HG02642 (cell line): ENCODE measurements at regions not wholly inside any gene's neighbourhood (a gene's known extent, or its start where the extent isn't known, plus 50 kb on each side); places are given as distances from the start of the nearest gene placed in this dataset.
A peak's percentile ranks its signal among the peaks of the same experiment; 100 is the strongest.
"Not testable (repeated sequence)": the region's sequence is repeated elsewhere in the genome, so short reads cannot be mapped to it uniquely, and the experiment has no call there.

Experiments
- ATAC-seq: cut with Tn5 transposase; IDR thresholded peaks from one replicate; pipeline ENCODE4 v1.9.1; 2021; ENCODE audit warnings: mild to moderate bottlenecking; ENCODE audit not compliant: unreplicated experiment, poor library complexity

DNA sequence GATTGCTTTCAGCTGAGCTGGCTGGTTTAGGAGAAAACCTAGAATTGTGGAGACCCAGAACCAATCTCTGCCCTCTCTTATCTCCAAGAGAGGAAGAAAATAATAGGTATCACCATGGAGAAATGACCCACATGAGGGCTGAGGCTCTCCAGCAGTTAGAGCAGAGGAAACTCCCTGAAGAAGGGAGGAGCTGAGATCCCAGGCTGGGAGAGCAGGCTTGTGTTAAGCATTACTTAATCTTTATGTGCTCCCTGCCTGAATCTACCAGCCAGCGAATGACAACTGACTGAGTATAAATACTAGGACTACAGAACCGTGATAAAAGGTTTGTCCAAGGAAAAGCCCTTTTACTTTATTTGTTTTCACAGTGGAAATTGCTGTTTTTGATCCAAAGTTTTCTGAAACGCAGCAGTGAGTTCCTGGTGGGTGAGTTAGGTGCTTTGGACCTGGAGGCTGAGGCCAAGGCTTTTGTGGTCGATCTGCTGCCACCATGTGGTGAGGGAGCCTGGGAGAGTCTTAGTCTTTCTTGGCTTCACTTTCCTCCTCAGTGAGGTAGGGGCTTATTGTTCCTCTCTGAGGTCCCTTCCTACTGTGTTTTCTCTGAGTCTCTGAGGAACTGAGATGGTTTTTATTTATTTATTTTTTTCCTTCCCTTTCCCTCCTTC is 219.5 kb upstream of the NOTCH2NLA start:
- not testable (repeated sequence) for ATAC-seq

DNA sequence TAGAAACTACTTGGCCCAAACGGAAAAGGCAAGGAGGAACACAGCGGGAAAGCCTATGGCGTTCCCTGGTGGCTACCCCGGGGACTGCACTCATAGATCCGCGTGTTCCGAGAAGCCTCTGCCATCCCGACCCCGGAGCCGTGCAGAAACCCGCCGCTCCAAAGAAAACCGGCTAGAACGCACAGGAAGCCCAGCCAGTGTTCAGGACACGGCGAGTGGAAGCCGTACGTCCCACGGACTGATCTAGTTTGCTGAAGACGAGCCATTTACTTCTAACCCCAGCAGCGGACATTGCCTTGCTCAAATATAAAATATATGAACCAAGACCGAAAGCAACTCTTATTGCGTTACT is 215.0 kb upstream of the NOTCH2NLA start:
- not testable (repeated sequence) for ATAC-seq

DNA sequence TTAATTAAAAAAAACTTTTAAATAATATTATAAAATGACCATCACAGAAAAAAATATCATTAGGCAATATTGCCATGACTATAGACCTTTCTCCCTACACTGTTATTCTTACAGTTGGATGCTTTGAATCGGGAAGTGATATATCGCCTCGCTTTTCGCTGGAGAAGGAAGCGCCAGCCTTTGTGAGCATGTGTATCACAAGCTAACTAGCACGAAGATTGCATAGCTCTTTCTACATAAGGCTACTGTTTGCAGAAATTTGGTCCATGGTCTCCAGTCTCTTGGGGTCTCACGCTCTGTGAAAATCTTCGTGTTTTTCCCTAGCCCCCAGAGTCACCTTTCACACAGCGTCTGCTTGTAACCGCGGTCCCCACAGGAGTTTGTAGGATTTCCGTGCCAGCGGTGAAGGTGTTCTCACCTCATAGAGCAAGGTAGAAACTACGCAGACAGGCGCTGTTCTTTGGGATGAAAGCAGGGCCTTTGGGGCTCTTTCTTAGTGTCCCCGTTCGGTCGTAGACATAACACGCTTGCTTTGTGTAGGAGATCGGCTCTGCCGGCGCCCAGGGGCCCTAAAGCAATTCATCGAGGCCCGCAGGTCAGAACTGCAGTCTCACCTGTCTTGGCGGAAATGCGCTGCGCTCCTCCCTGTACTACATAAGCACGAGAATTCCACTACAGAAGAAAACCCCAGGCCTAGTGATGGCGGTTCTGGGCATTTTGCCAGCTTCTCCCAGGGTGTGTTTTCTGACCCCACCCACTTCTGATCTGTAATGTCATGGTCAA is 214.5 kb upstream of the NOTCH2NLA start:
- not testable (repeated sequence) for ATAC-seq

DNA sequence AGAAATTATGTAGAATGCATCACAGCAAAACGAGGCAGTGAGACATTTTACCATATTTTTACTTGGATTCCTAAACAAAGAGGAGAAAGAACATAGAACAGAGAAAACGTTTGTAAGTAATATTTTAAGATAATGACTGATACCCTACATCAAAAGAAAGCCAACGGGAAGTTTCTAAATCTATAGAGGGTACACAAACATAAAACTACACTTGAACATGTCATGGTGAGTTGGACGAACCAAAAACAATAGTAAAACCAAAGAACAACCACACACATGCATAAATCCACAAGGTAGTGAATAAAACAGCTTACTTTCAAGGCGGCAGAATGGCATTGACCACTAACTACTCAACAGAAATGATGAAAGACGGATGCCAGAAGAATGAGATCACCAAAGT is 209.7 kb upstream of the NOTCH2NLA start:
- not testable (repeated sequence) for ATAC-seq

DNA sequence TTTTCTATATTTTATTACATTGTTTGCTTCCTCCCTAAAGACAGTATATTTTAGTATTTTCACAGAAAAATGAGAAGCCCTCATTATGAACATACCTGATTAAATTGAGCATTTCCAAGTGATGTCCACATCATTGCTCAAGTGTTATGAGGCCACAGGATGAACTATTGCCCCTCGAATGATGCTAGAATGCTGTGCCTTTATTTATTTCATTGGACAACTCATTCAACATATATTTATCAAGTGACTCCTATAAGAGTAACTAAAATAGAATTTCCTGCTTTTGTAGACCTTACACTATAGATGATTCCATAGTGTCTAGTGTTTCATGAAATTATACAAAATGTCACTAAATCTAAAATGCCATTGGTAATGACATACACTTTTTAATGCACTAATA is 187.8 kb upstream of the NOTCH2NLA start:
- ATAC-seq: not testable (repeated sequence)

DNA sequence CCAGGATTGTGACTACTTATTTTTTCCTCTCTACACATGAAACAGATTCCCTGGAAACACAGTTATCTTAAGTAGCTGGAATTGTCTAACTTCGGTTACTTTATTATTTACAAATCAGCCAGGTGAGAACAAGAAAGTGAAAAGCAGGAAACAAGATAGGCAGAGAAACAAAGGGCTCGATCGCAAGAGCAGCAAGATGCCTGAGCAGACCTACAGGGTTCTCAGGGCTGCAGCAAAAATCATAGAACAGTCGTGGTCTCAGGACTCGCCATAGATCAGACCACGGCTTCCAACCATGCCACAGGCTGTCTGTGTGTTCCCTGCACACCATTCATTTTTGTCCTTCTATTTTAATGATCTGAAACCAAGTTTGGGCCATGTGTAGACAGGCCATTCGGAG is 186.2 kb upstream of the NOTCH2NLA start:
- ATAC-seq: not testable (repeated sequence)

DNA sequence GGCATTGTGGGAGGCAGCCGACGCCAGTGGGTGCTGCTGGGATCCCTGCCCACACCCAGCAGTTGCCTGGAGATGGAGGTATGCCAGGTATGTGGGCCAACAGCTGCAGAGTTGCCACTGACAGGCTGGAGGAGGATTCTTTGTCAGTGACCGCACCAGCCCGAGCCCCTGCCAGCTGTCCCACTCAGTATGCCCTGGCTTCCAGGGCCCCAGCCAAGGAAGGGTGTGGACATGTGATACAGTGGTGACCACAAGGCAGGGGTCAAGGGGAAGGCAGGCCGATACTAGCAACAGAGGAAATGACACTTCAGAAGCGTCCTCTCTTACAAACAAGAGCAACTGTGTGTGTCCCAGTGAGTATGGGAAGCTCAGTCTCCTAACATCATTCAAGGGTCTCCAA is 185.1 kb upstream of the NOTCH2NLA start:
- not testable (repeated sequence) for ATAC-seq

DNA sequence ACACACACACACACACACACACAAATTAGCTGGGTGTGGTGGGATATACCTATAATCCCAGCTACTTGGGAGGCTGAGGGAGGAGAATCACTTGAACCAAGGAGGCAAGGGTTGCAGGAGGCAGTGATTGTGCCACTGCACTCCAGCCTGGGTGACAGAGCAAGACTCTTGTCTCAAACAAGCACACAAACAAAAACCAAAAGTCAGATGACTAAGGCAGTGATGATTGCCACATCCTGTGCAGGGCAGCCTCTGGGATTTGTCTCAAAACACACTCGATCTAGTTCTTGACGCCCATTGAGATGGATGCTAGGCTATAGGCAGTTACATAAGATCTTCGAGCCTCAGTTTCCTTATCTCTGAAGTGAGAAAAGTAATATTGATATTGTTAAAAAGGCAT is 183.1 kb upstream of the NOTCH2NLA start:
- ATAC-seq: not testable (repeated sequence)

DNA sequence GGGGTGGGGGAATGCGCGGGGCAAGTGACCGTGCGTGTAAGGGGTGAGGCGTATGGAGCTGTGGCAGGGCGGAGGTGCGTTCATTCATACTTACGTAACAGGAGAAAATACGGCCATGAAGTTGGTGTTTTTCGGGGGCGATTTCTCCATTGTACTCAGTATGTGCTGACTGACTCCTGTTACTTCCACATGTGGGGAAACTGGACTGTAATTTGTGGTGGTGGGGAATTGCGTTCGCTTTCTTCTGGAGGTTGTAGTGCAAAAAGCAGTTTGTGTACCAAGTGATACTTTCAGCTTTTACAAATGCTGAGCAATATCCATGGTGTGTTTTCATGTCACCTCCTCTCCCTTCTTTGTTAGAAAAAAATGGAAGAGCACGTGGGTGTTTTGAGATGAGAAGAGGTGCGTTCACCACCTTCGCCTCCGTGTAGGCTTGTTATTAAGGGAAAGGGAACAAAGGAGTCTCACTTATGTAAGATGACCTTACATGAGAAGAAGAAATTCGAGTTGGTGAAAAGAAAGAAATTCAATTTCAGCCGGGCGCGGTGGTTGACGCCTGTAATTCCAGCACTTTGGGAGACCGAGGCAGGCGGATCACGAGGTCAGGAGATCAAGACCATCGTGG is 181.1 kb upstream of the NOTCH2NLA start:
- peak; percentile 52 for ATAC-seq

DNA sequence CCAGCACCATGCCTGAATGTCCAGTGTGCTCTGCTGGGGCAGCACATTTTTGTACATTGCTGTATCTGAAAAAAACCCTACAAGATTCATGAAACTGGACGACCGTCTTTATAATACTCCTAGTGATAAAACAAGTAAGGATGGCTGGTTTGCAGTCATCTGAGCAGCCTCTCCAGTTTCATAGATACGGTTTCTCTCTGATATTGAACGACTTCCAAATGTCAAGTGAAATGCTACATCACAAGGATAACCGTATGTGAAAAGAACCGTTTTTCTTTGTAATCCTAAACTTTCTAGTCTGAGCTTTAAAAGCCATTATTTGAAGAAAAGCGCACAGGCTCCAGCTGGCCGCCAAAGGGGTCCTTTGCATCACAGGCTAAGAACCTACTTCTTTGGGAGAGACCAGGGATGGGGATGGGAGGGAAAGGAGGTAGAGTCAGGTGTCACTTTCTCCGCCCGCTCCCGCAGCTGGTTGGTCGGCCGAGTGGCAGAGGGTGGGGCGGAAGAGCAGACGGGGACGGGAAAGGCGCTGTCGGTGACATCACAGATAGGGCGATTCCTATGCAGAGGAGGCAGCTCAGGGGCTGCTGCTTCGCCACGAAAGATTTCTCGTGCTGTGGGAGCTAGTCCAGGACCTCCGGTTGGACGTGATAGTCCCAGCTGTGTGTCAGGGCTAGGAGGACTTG is 180.4 kb upstream of the NOTCH2NLA start:
- peak; percentile 47 for ATAC-seq

DNA sequence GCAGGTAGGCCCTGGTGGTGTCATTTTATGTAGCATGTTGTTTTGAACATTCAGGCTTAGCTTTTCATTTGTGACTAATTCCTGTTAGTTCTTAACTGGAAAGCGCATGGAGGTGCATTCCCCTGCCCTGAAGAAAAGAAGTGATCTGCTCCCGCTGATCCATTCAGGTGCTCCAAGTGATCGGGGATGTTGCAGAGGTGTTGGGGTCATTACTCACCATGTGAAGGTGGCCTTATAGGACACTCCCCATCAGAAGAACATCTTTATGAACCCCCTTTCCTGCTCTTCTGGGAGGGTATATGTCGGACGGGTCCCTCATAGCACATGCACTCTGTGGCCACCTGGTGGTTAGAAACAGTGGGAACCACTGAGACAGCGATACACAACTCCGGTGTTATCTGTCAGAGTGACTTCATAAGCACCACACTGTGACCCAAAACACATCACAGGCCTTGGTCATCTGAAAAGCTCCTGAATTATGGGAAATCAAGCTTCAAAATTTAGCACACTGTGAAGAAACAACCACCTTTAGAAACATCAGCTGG is 172.5 kb upstream of the NOTCH2NLA start:
- not testable (repeated sequence) for ATAC-seq

DNA sequence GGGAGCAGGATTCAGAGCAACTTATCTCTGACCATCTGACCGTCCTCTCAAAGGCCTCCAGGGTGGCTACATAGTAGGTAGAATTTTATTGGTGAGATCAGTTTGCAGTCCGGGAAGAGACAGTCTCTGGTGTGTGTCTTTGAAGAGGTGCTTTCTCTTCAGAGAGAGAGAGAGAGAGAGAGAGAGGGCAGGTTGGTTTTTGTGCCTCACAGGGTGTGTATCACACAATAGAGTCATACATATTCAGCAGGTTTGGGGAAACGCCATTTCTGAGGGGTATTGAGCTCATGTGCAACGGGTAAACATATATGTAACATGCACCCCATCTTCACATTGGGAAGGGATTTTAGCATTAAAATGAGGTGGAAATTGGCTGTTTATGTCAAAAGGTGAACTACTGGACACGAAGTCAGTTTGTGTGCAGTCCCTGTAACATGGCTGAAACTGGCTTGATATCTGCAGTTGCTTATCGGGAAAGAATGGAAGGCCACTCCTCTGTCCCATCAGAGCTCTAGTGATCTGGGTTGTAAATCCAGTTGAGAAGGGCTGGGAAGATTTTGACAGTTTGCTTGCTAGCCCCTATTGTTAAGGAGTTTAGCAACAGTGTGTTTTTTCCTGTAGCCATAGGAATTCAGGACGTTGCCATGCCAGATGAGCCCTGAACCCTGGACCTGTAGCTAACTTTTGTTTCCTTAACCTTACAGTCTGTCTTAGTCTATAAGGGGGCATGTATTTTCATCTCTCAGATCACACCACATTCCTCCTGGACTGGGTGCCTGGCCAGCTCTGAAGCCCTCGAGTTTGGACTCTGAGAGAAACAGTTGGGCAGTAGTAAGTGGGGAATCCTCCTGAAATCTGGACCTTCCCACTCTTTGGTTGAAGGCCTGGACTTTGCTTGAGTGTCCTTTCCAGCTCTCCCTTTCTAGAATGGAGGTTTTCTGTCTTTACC is 171.6 kb upstream of the NOTCH2NLA start:
- not testable (repeated sequence) for ATAC-seq

DNA sequence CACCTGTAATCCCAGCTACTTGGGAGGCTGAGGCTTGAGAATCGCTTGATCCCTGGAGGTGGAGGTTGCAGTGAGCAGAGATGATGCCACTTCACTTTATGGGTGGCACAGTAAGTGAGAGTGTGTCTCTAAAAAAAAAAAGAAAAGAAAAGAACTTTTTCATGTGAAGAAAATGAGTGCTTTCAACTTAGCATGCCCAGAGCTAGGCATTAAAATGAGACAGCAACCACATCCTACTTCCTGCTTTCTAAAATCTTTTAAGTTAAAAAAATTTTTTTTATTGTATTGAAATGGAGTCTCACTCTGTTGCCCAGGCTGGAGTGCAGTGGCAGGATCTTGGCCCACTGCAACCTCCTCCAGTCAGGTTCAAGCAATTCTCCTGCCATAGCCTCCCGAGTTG is 170.4 kb upstream of the NOTCH2NLA start:
- not testable (repeated sequence) for ATAC-seq

DNA sequence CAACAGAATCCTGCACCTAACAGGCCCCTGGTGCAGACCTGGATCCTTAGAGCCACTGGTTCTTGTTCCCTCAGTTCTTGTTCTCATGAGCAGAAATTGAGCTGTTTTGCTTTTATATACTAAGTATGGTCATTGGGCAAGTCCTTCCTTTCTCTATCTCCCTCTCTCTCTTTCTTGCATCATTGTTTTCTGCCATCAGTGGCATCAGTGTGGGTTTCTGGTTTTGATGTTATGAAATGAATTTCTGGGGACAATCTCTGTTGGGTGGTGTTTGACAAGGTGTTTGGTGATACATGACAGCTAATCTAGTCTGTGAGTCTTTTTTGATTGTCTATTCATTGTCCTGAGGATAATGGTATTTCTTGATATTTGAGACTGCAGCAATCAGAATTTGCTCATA is 168.0 kb upstream of the NOTCH2NLA start:
- not testable (repeated sequence) for ATAC-seq

DNA sequence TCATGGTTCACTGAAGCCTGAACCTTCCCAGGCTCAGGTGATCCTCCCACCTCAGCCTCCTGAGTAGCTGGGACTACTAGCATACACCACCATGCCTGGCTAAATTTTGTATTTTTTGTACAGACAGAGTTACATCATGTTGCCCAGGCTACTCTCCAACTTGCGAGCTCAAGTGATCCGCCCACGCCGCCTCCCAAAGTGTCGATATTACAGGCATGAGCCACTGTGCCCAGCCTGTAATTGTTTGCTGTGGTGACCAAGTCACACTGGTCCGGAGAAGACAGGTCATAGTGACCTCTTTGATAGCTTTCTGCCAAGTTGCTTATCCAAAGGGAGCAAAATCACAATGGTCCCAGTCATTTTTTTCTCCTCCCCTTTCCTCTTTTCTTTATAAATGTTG is 167.4 kb upstream of the NOTCH2NLA start:
- not testable (repeated sequence) for ATAC-seq

DNA sequence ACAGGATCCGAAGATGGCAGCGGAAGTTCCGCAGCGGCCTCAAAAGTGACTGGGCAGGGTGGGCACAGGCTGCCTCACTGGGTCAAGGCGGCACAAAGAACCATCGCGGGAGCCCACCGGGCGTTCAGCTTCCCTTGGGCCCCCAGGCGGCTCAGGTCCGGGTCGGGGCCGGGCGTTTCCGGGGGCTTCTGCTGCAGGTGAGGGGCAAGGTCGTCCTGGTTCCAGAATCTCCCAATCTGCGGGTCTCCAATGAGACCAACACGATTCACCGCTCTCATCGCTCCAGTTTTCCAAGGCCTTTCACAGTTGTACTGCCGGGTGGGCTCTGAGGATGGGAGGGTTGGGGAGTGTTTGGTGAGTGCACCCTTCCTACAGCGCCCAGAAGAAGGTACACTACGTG is 165.0 kb upstream of the NOTCH2NLA start:
- not testable (repeated sequence) for ATAC-seq

DNA sequence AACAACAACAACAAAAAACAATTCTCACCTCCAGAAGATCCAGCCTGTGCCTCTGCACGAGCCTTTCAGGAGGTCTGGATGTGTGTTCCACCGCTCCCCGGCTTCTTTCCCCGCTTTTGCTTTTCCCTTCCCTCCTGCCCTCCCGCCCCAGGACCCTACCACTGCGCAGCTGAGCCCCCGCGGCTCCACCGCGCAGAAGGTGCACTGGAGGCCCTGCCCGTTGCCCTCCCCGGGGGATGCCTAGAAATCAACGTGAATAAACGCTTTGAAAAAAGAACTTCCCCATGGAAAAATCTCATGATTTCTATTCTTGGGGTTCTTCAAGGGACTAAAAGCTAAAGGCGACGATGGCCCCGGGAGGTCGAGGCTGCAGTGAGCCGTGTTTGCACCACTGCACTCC is 164.3 kb upstream of the NOTCH2NLA start:
- ATAC-seq: not testable (repeated sequence)

DNA sequence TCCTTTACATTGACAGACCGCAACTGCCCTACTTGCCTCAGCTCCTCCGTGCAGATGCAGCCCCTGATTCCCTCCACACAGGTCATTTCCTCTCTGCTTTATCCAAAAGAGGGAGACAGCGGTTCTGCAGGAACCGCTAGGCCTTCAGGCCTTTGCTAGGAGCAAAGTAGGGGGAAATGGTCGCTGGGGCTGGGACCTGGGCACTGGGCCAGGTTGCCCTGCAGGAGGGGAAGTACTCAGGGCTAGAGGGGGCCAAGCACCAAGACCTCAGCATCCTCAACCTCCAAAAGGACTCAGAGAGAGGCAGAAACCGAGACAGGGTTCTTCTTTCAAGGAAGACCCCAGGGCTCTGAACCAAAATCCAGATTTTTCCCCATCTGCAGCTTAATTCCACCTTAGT is 160.4 kb upstream of the NOTCH2NLA start:
- ATAC-seq: not testable (repeated sequence)

DNA sequence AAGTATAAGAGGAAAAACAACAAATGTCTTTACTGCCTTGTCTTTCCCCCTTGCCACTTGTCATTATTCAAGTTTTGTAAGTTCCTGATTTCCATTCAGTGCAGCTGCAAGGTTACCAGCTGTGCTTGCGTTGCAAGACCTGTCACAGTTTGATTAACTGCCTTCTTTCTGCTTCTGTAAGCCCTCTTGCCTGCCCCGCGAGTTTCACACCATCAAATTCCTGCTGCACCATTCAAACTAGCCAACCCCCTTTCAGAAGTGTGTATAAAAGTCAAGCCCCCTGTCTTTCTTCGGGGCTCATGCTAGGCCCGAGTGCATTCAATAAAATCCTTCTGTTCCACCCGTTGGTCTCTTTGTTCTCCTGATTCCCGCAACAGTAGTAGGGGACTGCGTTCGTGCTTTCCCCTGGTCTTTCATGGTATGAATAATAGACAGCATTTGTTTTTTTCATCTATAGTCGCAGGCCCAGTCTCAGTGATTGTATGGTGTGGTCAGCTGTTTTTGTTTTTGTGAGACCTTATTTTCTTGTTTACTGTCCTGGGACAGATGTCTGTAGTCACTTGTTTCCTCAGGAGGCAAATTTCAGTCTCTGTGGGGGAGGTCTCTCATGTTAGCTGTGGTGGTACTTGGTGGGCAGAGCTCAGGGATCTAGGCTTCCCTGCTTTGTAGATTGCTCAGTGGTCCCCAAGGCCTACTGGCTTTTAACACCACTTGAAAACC is 159.1 kb upstream of the NOTCH2NLA start:
- not testable (repeated sequence) for ATAC-seq
